HG03520 (cell line): ENCODE measurements at regions not wholly inside any gene's neighbourhood (a gene's known extent, or its start where the extent isn't known, plus 50 kb on each side); places are given as distances from the start of the nearest gene placed in this dataset.

Experiments
- ATAC-seq: cut with Tn5 transposase; IDR thresholded peaks from one replicate; pipeline ENCODE4 v1.9.1; 2021; ENCODE audit warnings: mild to moderate bottlenecking, moderate library complexity; ENCODE audit not compliant: unreplicated experiment

GRCh38 chr2:120598416-120598815, 137.3 kb upstream of the GLI2 start:
- ATAC-seq, result no peak

GRCh38 chr2:120599072-120599471, 136.6 kb upstream of the GLI2 start:
- ATAC-seq, result no peak

- ATAC-seq, result no peak
Measured at GRCh38 chr2:120599656-120600055, 136.0 kb upstream of the GLI2 start.

GRCh38 chr2:120600335-120600734, 135.3 kb upstream of the GLI2 start:
- no peak for ATAC-seq

- no peak for ATAC-seq
Measured at GRCh38 chr2:120600786-120601185, 134.9 kb upstream of the GLI2 start.

GRCh38 chr2:120601566-120601965, 134.1 kb upstream of the GLI2 start:
- no peak for ATAC-seq

GRCh38 chr2:120602251-120602650, 133.4 kb upstream of the GLI2 start:
- no peak for ATAC-seq

GRCh38 chr2:120604767-120605166, 130.9 kb upstream of the GLI2 start:
- ATAC-seq, result no peak

GRCh38 chr2:120605231-120605935, 130.3 kb upstream of the GLI2 start:
- no peak for ATAC-seq

- no peak for ATAC-seq
Measured at GRCh38 chr2:120606280-120606679, 129.4 kb upstream of the GLI2 start.

GRCh38 chr2:120606931-120607330, 128.7 kb upstream of the GLI2 start:
- no peak for ATAC-seq

- no peak for ATAC-seq
Measured at GRCh38 chr2:120607506-120607905, 128.2 kb upstream of the GLI2 start.

GRCh38 chr2:120607996-120608395, 127.7 kb upstream of the GLI2 start:
- ATAC-seq, result no peak

- ATAC-seq, result no peak
Measured at GRCh38 chr2:120609826-120610395, 125.8 kb upstream of the GLI2 start.

GRCh38 chr2:120611016-120611415, 124.7 kb upstream of the GLI2 start:
- ATAC-seq, result no peak

GRCh38 chr2:120611961-120612360, 123.7 kb upstream of the GLI2 start:
- ATAC-seq, result no peak

GRCh38 chr2:120612471-120612870, 123.2 kb upstream of the GLI2 start:
- no peak for ATAC-seq

GRCh38 chr2:120612931-120613330, 122.7 kb upstream of the GLI2 start:
- ATAC-seq, result no peak

GRCh38 chr2:120613742-120614571, 121.7 kb upstream of the GLI2 start:
- ATAC-seq, result no peak

GRCh38 chr2:120614901-120615300, 120.8 kb upstream of the GLI2 start:
- no peak for ATAC-seq

- ATAC-seq, result no peak
Measured at GRCh38 chr2:120616261-120616660, 119.4 kb upstream of the GLI2 start.

- ATAC-seq, result no peak
Measured at GRCh38 chr2:120617055-120617454, 118.6 kb upstream of the GLI2 start.
